ENCODE measurements at regions not wholly inside any gene's neighbourhood (a gene's known extent, or its start where the extent isn't known, plus 50 kb on each side); places are given as distances from the start of the nearest gene placed in this dataset.

DNA sequence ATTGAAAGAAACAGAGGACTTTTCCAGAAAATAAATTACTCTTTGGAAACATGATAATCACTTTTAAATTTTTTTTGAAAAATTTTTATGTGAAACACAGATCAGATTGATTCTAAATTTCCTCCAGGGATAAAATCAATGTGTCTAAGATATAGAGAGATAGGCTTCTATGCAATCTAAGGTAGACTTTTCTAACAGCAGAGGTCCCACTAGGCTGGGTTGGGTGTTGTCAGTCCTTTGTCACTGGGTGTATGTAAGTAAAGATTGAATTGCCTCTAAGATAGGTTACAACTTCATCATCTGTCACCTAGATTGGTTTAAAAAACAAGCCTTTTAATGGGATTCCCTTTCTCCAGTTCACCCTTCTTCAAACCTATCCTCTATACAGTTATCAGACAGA is 449.9 kb downstream of the DHX35 start:
- no peaks in the 10 kb centered on the region for H3K79me2 ChIP-seq (replicated peaks; ENCODE audit: insufficient read depth)
- no peaks in the 10 kb centered on the region for H3K4me1 ChIP-seq (ENCODE audit: insufficient read depth)
- Mint-ChIP-seq H3K4me3 (no peak overlapping the region), H3K36me3 (ENCODE audit: low read depth) (no peaks in the 10 kb centered on the region), H3K9me3 (no peaks in the 10 kb centered on the region), H3K4me1 (0 out of 3 replicates have a peak, but pooled peaks cover 1% of the 10 kb centered on the region), H3K27ac (no peak overlapping the region), H3K27me3 (ENCODE audit: insufficient read depth, low read depth, poor library complexity) (no peaks in the 10 kb centered on the region)
- no peaks in the 10 kb centered on the region for H4K20me1 ChIP-seq (replicated peaks; ENCODE audit: insufficient read depth)
- peaks cover 8% of the 10 kb centered on the region for H3K9me2 ChIP-seq (ENCODE audit: insufficient read depth)
- no peaks in the 10 kb centered on the region for H3K27me3 ChIP-seq (ENCODE audit: insufficient read depth)
- H2AFZ ChIP-seq, result no peak overlapping the region
- DNase-seq (ENCODE audit: low spot score), result no peak
- no peak for TF ChIP-seq NANOG (IDR thresholded peaks at IDR 0.05; ENCODE audit: borderline replicate concordance)
- no peak for TF ChIP-seq ZNF114 (CRISPR knock-in tag; IDR thresholded peaks at IDR 0.05)
- no peak for TF ChIP-seq POLR2AphosphoS5 (IDR thresholded peaks at IDR 0.05; ENCODE audit: low read depth)
- no peak for TF ChIP-seq JUNB (IDR thresholded peaks at IDR 0.05; ENCODE audit: unreplicated experiment)
- no peak for TF ChIP-seq EZH2phosphoT487 (IDR thresholded peaks at IDR 0.05; ENCODE audit: unreplicated experiment)
- TF ChIP-seq ETS1 (IDR thresholded peaks at IDR 0.05), result no peak
- no peak for TF ChIP-seq CREB1 (CRISPR knock-in tag; IDR thresholded peaks at IDR 0.05; ENCODE audit: low read depth)
- TF ChIP-seq, protein P1, sequence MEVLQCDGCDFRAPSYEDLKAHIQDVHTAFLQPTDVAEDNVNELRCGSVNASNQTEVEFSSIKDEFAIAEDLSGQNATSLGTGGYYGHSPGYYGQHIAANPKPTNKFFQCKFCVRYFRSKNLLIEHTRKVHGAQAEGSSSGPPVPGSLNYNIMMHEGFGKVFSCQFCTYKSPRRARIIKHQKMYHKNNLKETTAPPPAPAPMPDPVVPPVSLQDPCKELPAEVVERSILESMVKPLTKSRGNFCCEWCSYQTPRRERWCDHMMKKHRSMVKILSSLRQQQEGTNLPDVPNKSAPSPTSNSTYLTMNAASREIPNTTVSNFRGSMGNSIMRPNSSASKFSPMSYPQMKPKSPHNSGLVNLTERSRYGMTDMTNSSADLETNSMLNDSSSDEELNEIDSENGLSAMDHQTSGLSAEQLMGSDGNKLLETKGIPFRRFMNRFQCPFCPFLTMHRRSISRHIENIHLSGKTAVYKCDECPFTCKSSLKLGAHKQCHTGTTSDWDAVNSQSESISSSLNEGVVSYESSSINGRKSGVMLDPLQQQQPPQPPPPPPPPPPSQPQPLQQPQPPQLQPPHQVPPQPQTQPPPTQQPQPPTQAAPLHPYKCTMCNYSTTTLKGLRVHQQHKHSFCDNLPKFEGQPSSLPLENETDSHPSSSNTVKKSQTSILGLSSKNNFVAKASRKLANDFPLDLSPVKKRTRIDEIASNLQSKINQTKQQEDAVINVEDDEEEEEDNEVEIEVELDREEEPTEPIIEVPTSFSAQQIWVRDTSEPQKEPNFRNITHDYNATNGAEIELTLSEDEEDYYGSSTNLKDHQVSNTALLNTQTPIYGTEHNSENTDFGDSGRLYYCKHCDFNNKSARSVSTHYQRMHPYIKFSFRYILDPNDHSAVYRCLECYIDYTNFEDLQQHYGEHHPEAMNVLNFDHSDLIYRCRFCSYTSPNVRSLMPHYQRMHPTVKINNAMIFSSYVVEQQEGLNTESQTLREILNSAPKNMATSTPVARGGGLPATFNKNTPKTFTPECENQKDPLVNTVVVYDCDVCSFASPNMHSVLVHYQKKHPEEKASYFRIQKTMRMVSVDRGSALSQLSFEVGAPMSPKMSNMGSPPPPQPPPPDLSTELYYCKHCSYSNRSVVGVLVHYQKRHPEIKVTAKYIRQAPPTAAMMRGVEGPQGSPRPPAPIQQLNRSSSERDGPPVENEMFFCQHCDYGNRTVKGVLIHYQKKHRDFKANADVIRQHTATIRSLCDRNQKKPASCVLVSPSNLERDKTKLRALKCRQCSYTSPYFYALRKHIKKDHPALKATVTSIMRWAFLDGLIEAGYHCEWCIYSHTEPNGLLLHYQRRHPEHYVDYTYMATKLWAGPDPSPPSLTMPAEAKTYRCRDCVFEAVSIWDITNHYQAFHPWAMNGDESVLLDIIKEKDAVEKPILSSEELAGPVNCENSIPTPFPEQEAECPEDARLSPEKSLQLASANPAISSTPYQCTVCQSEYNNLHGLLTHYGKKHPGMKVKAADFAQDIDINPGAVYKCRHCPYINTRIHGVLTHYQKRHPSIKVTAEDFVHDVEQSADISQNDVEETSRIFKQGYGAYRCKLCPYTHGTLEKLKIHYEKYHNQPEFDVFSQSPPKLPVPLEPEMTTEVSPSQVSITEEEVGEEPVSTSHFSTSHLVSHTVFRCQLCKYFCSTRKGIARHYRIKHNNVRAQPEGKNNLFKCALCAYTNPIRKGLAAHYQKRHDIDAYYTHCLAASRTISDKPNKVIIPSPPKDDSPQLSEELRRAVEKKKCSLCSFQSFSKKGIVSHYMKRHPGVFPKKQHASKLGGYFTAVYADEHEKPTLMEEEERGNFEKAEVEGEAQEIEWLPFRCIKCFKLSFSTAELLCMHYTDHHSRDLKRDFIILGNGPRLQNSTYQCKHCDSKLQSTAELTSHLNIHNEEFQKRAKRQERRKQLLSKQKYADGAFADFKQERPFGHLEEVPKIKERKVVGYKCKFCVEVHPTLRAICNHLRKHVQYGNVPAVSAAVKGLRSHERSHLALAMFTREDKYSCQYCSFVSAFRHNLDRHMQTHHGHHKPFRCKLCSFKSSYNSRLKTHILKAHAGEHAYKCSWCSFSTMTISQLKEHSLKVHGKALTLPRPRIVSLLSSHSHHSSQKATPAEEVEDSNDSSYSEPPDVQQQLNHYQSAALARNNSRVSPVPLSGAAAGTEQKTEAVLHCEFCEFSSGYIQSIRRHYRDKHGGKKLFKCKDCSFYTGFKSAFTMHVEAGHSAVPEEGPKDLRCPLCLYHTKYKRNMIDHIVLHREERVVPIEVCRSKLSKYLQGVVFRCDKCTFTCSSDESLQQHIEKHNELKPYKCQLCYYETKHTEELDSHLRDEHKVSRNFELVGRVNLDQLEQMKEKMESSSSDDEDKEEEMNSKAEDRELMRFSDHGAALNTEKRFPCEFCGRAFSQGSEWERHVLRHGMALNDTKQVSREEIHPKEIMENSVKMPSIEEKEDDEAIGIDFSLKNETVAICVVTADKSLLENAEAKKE (CRISPR knock-in tag; IDR thresholded peaks at IDR 0.05), result no peak
- no peak for TF ChIP-seq EZH2 (IDR thresholded peaks at IDR 0.05; ENCODE audit: low read depth, unreplicated experiment)
- TF ChIP-seq, protein P2, sequence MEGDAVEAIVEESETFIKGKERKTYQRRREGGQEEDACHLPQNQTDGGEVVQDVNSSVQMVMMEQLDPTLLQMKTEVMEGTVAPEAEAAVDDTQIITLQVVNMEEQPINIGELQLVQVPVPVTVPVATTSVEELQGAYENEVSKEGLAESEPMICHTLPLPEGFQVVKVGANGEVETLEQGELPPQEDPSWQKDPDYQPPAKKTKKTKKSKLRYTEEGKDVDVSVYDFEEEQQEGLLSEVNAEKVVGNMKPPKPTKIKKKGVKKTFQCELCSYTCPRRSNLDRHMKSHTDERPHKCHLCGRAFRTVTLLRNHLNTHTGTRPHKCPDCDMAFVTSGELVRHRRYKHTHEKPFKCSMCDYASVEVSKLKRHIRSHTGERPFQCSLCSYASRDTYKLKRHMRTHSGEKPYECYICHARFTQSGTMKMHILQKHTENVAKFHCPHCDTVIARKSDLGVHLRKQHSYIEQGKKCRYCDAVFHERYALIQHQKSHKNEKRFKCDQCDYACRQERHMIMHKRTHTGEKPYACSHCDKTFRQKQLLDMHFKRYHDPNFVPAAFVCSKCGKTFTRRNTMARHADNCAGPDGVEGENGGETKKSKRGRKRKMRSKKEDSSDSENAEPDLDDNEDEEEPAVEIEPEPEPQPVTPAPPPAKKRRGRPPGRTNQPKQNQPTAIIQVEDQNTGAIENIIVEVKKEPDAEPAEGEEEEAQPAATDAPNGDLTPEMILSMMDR (conservative IDR thresholded peaks at IDR 0.05; ENCODE audit: low read depth in 2 of 2), result no peak
- TF ChIP-seq ZNF331 (CRISPR knock-in tag; IDR thresholded peaks at IDR 0.05; ENCODE audit: low read depth), result no peak
- TF ChIP-seq STAT1 (IDR thresholded peaks at IDR 0.05; ENCODE audit: unreplicated experiment), result no peak
- TF ChIP-seq, protein P3, sequence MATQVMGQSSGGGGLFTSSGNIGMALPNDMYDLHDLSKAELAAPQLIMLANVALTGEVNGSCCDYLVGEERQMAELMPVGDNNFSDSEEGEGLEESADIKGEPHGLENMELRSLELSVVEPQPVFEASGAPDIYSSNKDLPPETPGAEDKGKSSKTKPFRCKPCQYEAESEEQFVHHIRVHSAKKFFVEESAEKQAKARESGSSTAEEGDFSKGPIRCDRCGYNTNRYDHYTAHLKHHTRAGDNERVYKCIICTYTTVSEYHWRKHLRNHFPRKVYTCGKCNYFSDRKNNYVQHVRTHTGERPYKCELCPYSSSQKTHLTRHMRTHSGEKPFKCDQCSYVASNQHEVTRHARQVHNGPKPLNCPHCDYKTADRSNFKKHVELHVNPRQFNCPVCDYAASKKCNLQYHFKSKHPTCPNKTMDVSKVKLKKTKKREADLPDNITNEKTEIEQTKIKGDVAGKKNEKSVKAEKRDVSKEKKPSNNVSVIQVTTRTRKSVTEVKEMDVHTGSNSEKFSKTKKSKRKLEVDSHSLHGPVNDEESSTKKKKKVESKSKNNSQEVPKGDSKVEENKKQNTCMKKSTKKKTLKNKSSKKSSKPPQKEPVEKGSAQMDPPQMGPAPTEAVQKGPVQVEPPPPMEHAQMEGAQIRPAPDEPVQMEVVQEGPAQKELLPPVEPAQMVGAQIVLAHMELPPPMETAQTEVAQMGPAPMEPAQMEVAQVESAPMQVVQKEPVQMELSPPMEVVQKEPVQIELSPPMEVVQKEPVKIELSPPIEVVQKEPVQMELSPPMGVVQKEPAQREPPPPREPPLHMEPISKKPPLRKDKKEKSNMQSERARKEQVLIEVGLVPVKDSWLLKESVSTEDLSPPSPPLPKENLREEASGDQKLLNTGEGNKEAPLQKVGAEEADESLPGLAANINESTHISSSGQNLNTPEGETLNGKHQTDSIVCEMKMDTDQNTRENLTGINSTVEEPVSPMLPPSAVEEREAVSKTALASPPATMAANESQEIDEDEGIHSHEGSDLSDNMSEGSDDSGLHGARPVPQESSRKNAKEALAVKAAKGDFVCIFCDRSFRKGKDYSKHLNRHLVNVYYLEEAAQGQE (IDR thresholded peaks at IDR 0.05; ENCODE audit: unreplicated experiment), result no peak
- no peak overlapping the region for H3K4me2 ChIP-seq
- H3K4me3 ChIP-seq, result no peak overlapping the region
- no peak overlapping the region for H3K27ac ChIP-seq (ENCODE audit: low read depth)
- no peak for ATAC-seq
- no peaks in the 10 kb centered on the region for H3K36me3 ChIP-seq (ENCODE audit: insufficient read depth)
- H3F3A ChIP-seq (replicated peaks; ENCODE audit: low read depth), result no peaks in the 10 kb centered on the region
